HT-29 (cell line): ENCODE measurements at regions not wholly inside any gene's neighbourhood (a gene's known extent, or its start where the extent isn't known, plus 50 kb on each side); places are given as distances from the start of the nearest gene placed in this dataset.
"Not testable (repeated sequence)": the region's sequence is repeated elsewhere in the genome, so short reads cannot be mapped to it uniquely, and the experiment has no call there.

Experiments
- DNase-seq: peaks from one replicate; pipeline ENCODE4 v3.0.0-alpha.2; 2015; ENCODE audit warnings: low spot score

DNA sequence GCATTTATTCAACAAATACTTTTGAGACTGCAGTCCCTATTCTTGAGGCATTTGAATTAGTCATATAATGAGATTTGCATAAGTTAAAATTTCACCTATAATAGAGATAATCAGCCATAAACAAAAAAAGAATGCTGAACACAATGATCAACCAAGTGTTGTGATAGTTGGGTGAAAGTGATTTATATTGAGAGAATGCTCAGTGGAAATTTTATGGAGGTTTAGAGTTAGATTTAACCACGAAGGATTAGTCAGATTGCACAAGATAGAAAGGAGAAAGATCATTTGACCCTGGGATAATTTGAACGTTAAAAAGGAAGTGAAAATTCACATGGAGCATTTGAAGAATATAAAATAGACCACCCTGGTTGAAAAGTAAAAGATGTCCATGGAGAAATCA, 356.2 kb downstream of the NPR3 start:
- no peak for DNase-seq

DNA sequence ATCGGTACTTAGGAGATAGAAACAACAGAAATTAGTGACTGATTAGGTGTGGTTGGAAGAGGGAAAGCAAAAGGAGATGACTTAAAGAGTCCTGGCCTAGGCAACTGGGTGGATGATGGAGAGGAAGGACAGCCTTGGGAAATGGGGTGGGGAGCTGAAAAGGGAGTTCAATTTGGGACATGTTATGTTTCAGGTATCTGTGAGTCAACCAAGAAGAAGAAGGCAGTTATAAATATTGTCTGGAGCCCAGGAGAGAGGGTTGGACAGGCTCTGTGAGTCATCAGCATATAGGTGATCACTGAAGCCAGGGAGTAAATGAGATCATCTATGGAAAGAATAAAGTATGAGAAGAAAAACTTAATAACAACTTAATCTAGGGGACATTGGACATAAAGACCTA, 357.7 kb downstream of the NPR3 start:
- no peak for DNase-seq

DNA sequence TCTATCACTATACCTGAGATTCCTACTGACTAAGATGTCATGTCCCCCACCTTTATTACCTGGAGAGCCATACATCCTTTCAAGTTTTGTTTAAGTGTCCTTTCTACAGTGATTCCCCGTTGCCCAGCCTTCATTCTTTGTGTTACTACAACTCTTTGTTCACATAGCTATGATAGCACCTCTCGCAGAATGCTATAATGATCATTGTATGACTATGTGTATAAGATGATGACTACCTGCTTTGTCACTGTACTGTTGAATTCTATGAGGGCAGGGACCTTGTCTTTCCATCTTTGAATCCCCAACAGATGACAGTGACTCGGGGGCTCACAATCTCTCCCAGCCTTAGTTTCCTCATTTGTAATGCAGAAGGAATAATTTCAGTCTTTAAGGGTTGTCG, 361.2 kb downstream of the NPR3 start:
- no peak for DNase-seq

DNA sequence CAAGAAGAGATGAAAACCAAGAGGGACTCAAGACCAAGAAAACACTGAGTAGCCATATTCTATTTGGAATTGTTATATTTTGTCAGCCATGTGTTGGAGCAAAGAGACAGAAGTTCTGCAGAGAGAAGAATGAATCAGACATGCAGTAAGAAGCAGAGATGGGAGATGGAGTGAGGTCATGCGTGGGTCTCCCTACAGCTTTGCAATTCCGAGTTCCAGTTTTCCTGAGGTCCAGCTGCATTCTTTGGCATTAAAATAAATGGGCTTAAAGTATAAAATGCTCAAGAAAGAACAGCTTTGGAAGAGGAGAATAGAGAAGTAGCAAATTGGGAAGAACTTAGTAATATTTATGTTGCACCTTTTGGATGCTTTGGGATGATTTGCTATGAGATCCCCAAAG, 361.6 kb downstream of the NPR3 start:
- DNase-seq = no peak

DNA sequence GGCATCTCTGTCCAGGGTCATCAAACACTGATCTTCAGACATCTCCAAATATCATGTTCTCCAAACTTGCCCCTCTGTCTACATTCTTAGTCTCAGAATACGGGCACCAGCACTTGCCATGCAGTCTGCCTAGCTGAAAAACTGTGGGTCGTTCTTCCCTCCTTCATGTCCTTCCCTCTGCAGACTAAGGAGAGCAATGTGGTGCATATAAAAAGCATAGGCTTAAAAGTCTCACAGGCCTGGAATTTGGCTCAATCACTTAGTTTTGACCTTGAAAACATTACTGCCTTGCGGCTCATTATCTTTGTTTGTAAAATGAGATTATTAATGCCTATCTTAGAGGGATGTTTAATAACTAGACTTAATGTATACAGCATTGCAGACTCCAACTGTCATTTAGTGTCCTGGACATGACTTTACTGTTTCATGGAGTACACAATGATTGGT, 362.8 kb downstream of the NPR3 start:
- DNase-seq = no peak

DNA sequence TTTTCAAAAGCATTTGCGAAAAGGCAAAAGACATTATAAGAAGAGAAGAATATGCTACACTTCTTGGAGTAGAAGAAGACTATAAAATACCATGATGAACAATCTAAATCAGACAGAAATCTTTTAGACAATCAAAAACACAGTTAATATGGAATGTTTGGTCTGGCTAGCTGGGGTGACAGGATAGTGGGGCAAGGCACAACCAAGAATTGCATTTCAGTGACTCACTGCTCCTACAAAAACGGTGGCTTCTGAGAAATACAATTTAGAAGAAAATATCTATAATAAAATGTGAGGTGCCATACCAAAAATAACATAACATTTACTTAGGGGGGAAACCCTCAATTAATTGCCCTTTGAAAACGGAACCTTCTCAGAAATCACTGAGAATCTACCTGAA, 363.4 kb downstream of the NPR3 start:
- DNase-seq = no peak

DNA sequence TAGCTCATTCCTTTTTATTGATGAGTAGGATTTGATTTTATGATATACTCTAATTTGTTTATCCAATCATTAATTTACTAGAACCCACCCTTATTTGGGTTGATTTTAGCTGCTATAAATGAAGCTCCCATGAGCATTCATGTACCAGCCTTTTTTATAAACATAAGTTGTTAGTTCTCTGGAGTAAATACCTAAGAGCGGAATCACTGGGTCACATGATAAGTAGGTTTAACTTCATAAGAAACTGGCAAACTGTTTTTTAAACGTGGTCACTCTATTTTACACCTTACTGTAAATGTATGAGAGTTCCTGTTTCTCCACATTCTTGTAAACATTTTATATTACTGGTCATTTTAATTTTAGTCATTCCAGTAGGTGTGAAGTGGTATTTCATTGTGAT, 364.6 kb downstream of the NPR3 start:
- DNase-seq = no peak

DNA sequence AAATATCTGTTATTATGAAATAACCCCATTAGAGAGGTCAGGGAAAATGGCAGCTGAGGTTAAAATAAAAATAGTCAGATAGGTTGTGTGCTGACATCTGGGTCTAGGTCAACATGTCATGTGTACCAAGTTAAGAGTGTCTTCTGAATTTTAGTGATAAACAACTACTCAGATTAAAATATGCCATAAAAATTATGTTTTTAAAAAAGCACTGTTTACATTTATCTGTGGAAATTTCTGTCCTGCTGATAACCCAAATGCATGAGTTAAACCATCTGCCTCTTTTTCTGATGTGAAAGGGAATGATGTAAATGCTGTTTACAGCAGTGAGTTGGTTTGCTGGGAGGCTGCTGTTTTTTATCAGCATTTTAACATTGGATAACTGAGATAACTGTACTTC, 361.2 kb upstream of the TARS1 start:
- no peak for DNase-seq

DNA sequence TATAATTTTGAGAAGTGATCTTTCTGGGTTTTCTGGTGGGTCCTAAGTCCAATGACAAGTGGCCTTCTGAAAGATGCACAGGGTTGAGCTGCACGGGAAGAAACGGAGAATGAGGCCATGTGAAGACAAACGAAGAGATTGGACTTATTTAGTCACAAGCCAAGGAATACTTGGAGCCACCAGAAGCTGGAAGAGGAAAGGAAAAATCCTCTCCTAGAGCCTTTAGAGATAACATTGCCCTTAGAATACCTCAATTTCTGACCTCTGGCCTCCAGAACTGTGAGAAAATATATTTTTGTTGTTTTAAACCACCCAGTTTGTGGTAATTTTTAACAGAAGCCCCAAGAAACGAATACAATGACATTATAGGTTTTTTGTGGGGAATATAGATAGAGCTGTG, 360.5 kb upstream of the TARS1 start:
- no peak for DNase-seq

DNA sequence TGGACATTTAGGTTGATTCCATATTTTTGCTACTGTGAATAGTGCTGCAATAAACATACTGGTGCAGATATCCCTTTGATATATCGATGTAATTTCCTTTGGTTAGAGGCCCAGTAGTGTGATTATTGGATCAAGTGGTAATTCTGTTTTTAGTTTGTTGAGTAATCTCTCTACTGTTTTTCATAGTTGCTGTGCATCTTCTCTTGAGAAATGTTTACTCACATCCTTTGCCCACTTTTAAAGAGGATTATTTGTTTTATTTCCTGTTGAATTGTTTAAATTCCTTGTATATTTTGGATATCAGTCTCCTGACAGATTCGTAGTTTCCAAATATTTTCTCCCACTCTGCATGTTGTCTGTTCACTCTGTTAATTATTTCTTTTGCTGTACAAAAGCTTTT, 352.6 kb upstream of the TARS1 start:
- no peak for DNase-seq

DNA sequence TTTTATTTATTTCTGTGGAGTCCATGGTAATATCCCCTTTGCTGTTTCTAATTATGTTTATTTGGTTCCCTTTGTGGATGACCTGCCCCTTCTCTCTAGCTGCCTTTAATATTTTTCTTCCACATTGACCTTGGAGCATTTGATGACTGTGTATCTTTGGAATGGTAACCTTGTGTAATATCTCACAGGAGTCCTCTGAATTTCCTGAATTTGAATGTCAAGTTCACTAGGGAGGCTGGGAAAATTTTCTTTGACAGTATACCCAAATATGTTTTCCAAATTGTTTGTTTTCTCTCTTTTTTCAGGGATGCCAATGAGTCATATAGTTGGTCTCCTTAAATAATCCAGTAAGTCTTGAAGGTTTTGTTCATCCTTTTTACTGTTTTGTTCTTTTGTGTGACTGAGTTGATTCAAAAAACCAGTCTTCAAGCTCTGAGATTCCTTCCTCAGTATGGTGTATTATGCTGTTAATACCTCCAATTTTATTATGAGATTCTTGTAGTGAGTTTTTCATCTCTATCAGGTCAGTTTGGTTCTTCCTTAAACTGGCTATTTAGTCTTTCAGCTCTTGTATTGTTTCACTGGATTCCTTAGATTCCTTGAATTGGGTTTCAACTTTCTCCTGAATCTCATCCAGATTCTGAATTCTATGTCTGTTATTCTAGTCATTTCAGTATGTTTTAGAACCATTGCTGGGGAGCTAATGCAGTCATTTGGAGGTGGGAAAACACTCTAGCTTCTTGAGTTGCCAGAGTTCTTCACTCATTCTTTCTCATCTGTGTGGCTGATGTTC, 349.0 kb upstream of the TARS1 start:
- no peak for DNase-seq

DNA sequence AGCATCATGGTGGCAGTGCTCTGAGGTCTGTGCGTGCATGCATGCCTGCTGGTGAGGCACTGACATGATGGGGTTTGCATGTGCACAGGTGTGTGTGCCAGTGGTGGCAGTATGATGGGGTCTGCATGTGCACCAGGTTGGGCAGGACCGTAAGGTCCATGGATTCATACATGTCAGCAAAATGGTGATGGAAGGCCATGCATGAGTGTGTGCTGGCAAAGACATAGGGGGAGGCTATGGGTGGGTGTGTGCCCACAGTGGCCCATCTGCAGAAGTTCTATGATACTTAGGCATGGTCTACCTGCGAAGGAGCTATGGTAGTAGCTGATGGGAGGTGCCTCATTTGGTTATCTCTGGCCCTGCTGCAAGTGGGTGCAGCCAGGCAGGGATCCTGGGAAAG, 348.0 kb upstream of the TARS1 start:
- DNase-seq = no peak

DNA sequence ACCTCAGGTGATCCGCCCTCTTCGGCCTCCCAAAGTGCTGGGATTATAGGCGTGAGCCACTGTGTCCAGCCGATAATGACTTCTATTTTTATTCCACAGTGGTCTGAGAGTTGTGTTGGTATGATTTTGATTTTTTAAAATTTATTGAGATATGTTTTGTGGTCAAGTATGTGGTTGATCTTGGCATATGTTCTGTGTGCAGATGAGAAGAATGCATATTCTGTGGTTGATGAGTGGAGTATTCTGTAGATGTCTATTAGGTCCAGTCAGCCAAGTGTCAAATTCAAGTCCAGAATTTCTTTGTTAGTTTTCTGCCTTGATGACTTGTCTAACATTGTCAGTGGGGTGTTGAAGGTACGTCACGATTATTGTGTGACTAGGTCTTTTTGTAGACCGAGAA, 338.2 kb upstream of the TARS1 start:
- DNase-seq = no peak

DNA sequence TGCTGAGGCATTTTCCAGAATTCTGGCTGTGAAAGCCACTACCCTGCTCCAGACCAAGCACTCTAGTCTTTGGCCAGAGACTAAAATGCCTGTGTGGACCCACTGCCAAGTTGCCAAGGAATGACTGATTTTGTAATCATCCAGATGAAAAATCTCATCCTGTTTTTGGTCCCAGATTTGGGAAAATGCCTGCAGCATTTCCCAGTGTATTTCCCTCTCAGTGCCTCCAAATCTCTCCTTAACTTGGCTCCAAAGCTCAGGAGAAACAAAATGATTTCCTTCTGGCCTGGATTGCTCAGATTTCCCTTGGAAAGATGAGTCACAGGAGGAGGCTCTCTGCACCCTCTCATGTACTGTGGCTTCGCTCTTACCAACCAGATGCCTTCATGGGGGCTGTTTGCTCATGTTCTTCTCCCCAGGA, 335.2 kb upstream of the TARS1 start:
- DNase-seq = no peak

DNA sequence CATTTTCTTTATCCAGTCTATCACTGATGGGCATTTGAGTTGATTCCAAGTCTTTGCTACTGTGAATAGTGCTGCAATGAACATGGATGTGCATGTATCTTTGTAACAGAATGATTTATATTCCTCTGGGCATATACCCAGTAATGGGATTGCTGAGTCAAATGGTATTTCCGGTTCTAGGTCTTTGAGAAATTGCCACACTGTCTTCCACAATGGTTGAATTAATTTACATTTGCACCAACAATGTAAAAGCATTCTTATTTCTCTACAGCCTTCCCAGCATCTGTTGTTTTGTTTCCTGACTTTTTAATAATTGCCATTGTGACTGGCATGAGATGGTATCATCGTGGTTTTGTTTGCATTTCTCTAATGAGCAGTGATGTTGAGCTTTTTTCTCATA, 330.3 kb upstream of the TARS1 start:
- DNase-seq = not testable (repeated sequence)

DNA sequence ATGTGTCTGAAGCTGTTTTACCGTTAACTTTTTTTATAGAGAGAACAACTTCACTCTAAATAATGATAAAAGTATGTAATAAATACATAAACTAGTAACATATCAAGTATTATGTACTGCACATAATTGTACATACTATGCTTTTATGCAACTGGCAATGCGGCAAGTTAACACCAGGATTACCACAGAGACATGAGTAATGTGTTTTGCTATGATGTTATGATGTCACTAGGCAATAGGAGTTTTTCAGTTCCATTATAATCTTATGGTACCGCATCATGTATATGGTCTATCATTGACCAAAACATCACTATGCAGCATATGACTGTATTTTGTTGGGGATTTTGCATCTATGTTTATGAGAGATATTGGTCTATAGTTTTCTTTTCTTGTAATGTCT, 326.4 kb upstream of the TARS1 start:
- no peak for DNase-seq

DNA sequence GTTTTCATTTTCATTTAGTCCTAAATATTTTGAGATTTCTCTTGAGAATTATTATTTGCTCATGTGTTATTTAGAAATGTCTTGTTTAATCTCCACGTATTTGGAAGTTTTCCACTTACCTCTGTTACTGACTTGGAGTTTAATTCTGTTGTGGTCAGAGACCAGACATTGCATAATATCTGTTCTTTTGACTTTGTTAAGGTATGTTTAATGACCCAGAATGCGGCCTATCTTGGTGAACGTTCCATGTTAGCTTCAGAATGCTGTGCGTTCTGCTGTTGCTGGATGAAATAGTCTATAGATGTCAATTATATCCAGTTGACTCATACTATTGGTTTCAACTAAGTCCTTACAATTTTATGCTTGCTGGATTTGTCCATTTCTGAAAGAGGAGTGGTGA, 325.3 kb upstream of the TARS1 start:
- DNase-seq = no peak

DNA sequence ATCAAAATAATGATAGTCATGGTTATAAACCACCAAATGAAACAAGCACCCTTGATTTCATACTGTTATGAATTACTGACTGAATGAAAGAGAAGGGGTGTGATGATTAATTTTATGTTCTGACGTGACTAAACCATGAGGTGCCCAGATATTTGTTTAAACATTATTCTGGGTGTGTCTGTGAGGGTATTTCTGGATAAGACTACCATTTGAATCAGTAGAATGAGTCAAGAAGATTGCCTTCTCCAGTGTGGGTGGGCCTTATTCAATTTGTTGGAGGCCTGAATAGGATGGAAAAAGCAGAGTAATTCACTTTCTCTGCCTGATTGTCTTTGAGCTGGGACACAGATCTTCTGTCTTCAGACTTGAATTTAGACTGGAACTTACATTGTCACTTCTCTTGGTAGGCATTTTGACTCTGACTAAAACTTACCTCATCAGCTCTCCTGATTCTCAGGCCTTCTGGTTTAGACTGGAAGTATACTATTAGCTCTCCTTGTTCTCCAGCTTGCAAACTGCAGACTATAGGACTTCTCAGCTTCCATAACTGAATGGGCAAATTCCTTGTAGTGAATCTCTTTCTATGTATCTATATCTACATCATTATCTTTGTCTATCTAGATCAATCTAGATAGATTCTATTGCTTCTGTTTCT, 321.9 kb upstream of the TARS1 start:
- DNase-seq = no peak

DNA sequence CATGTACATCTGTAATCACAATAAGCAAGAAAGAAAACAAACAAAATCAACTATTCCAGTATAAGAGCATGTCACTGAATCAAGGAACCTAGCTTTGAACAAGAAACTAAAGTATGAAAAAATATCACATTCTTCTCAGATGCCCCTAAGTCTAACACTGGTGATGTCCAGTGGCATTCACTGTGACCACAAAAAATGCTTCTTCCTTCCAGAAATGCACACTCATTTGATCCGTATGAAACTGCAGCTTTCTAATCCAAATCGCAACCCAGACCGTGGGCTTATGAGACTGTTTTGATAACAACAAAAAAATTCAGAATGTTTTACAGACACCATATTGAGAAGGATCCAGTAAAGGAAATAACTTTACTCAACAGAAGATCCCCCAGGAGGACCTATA, 320.1 kb upstream of the TARS1 start:
- DNase-seq = no peak

DNA sequence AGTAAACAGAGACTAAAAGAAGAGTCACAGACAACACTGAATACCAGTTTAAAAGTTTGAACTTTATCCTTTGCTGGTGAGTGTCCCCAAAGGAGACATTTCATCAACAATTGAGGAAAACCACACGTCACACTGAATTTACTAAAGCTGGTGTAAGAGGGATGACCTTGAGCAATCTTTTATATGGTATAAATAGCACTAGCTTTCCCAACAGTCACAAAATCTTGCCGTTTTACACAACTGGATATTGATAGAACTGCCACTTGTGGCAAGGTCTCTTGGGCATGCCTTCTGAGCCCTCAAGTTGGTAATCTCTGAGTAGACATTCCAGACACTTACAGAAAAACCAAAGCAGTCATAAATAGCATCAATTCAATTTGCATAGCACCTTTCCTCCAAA, 311.5 kb upstream of the TARS1 start:
- DNase-seq = no peak

DNA sequence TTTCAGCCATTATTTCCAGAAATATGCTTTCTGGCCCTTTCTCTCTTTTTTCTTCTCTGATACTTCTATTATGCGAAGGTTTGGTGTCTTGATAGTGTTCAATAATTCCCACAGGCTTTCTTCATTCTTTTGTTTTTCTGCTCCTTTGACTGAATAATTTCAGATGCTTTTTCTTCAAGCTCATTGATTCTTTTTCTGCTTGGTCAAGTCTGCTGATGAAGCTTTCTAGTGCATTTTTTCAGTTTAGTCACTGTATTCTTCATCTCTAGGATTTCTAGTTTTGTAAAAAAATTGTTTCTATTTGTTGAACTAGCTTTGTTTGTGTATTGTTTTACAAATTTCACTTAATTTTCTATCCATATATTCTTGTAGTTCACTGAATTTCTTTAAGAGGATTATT, 304.0 kb upstream of the TARS1 start:
- DNase-seq = no peak

DNA sequence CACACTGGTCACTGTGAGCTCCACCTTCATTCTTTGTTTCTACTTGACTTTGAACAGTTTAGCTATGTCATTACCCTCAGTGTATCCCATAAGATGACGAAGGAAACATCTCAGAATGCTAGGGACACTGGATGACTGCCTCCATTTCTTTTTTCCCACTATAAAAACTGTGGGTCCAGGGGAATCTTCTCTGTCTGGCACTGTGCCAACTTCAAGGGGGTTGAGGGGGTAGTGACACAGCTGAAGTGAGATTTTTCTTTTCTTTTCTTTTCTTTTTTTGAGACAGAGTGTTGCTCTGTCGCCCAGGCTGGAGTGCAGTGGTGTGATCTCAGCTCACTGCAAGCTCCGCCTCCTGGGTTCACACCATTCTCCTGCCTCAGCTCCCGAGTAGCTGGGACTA, 302.6 kb upstream of the TARS1 start:
- DNase-seq = not testable (repeated sequence)

DNA sequence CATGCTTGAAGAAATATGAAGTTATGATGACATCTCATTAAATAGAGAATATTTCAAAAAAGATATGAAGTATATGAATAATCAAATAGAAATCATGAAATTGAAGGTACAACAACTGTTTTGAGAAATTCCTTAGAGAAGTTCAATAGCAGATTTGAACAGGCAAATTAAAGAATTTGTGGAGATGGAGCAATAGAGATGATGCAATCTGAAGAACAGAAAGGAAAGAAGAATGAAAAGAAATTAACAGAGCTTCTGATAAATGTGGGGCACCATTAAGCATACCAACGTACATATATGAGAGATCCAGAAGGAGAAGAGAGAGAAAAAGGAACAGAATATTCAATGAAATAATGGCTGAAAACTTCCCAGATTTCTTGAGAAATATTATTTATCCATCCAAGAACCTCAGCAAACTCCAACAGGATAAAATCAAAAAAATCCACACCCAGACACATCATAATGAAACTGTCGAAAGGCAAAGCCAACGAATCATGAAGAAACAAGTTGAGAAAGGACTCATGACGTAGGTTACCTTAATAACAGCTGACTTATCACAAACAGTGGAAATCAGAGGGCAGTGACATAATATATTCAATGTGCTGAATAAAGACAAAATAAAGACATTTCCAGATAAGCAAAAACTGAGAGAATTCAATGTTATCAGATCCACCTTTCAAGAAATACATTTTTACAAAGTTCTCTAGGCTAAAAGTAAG, 297.2 kb upstream of the TARS1 start:
- DNase-seq = no peak
